Upper lobe of right lung (tissue), 1 donor: ENCODE measurements at regions not wholly inside any gene's neighbourhood (a gene's known extent, or its start where the extent isn't known, plus 50 kb on each side); places are given as distances from the start of the nearest gene placed in this dataset.

Experiments used
- ATAC-seq: fragments of 200-7000 bp; cut with Tn5 transposase; one replicate; pipeline ENCODE4 v1.9.1; 2020; ENCODE audit warnings: mild to moderate bottlenecking, moderate library complexity
- DNase-seq: peaks from one replicate; pipeline ENCODE4 v3.0.0-alpha.2; 2020
- H3K27ac ChIP-seq: fragments of 200-600 bp; one replicate; pipeline ENCODE4 v1.8.0; 2022
- H3K27me3 ChIP-seq: fragments of 200-600 bp; one replicate; pipeline ENCODE4 v1.8.0; 2022; ENCODE audit warnings: mild to moderate bottlenecking
- H3K36me3 ChIP-seq: fragments of 200-600 bp; one replicate; pipeline ENCODE4 v1.8.0; 2022
- H3K4me1 ChIP-seq: fragments of 200-600 bp; one replicate; pipeline ENCODE4 v1.8.0; 2022
- H3K4me3 ChIP-seq: fragments of 200-600 bp; one replicate; pipeline ENCODE4 v1.8.0; 2022; ENCODE audit warnings: mild to moderate bottlenecking
- H3K9me3 ChIP-seq: fragments of 200-600 bp; one replicate; pipeline ENCODE4 v1.8.0; 2022
- CTCF ChIP-seq: fragments of 200-600 bp; IDR thresholded peaks from one replicate; pipeline ENCODE4 v1.8.0; 2022; ENCODE audit warnings: antibody characterized with exemption
- intact Hi-C: fragments of 100-400 bp; cut with DNase I; formaldehyde crosslinking; loops from one replicate; pipeline ENCODE4 v1.11.0; 2022
- donor health status: DM: no; HTN: yes; CAD: no; lungs with severe emphysema.

- intact Hi-C loops: no loop called here
These were observed 205.2 kb downstream of the KLF6 start for GRCh38 chr10:3579845-3580244.

GRCh38 chr10:3578682-3579081 is 206.3 kb downstream of the KLF6 start:
- ATAC-seq (no peak), DNase-seq (no peak)
- H3K27me3 ChIP-seq: no peaks in the 10 kb centered on the region
- intact Hi-C loops: no loop called here
- H3K4me3 ChIP-seq: no peak overlapping the region
- H3K27ac ChIP-seq: no peak overlapping the region
- no peaks in the 10 kb centered on the region for H3K9me3 ChIP-seq
- TF ChIP-seq CTCF: no peak
- no peaks in the 10 kb centered on the region for H3K36me3 ChIP-seq
- no peaks in the 10 kb centered on the region for H3K4me1 ChIP-seq

More at GRCh38 chr10:3579845-3580244, 205.2 kb downstream of the KLF6 start:
- no peak overlapping the region for H3K4me3 ChIP-seq
- no peaks in the 10 kb centered on the region for H3K36me3 ChIP-seq
- no peak for TF ChIP-seq CTCF
- H3K27ac ChIP-seq: no peak overlapping the region
- H3K4me1 ChIP-seq: no peaks in the 10 kb centered on the region
- no peaks in the 10 kb centered on the region for H3K9me3 ChIP-seq
- DNase-seq (no peak), ATAC-seq (no peak)
- H3K27me3 ChIP-seq: no peaks in the 10 kb centered on the region

GRCh38 chr10:3578159-3578558 is 206.8 kb downstream of the KLF6 start:
- ATAC-seq (peak; percentile 43), DNase-seq (no peak)
- TF ChIP-seq CTCF: no peak
- Histone ChIP-seq H3K27me3 (no peaks in the 10 kb centered on the region), H3K4me1 (no peaks in the 10 kb centered on the region), H3K4me3 (no peak overlapping the region), H3K36me3 (no peaks in the 10 kb centered on the region), H3K27ac (no peak overlapping the region), H3K9me3 (no peaks in the 10 kb centered on the region)
- intact Hi-C loops: no loop called here

- no peaks in the 10 kb centered on the region for H3K4me1 ChIP-seq
- no peaks in the 10 kb centered on the region for H3K36me3 ChIP-seq
- H3K4me3 ChIP-seq: no peak overlapping the region
- ATAC-seq (no peak), DNase-seq (no peak)
- intact Hi-C loops: no loop called here
- TF ChIP-seq CTCF: no peak
- no peaks in the 10 kb centered on the region for H3K9me3 ChIP-seq
- H3K27me3 ChIP-seq: no peaks in the 10 kb centered on the region
- no peak overlapping the region for H3K27ac ChIP-seq
These were observed 210.6 kb downstream of the KLF6 start for GRCh38 chr10:3574451-3574850.

- H3K4me1 ChIP-seq: no peaks in the 10 kb centered on the region
- H3K9me3 ChIP-seq: no peaks in the 10 kb centered on the region
- no peaks in the 10 kb centered on the region for H3K27me3 ChIP-seq
- no peak for TF ChIP-seq CTCF
- H3K27ac ChIP-seq: no peak overlapping the region
- DNase-seq (no peak), ATAC-seq (no peak)
- H3K4me3 ChIP-seq: no peak overlapping the region
- no peaks in the 10 kb centered on the region for H3K36me3 ChIP-seq
- intact Hi-C loops: no loop called here
These were observed 211.5 kb downstream of the KLF6 start for GRCh38 chr10:3573498-3573897.

GRCh38 chr10:3571310-3571825 is 213.6 kb downstream of the KLF6 start:
- no peak overlapping the region for H3K4me3 ChIP-seq
- TF ChIP-seq CTCF: no peak
- no peaks in the 10 kb centered on the region for H3K27me3 ChIP-seq
- H3K27ac ChIP-seq: no peak overlapping the region
- H3K9me3 ChIP-seq: no peaks in the 10 kb centered on the region
- no peaks in the 10 kb centered on the region for H3K4me1 ChIP-seq
- intact Hi-C loops: no loop called here
- ATAC-seq (no peak), DNase-seq (no peak)
- H3K36me3 ChIP-seq: no peaks in the 10 kb centered on the region
